ENCODE measurements at regions not wholly inside any gene's neighbourhood (a gene's known extent, or its start where the extent isn't known, plus 50 kb on each side); places are given as distances from the start of the nearest gene placed in this dataset.

GRCh38 chr9:26742828-26743476 lies 149.7 kb downstream of the CAAP1 start:
- no peak for DNase-seq (ENCODE audit: low read depth)

- no peak for DNase-seq (ENCODE audit: low read depth)
Observed at GRCh38 chr9:26735160-26735559, 157.4 kb downstream of the CAAP1 start.

DNA sequence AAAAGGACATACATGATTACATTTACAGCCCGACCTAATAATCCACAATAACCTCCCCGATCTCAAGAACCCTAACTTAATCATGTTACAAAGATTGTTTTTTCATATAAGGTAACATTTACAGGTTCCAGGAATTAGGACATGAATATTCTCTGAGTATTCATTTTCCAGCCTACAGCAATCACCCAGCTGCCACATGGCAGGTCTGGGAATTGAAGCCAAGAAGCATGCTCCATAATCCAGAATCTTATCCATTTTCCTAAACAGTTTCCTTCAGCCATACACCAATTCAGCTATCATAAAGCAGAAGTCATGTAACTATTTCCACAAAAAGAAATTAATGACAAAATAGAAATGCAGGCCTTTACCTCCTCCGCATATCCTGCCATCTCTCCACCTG lies 163.4 kb downstream of the CAAP1 start:
- no peak for DNase-seq (ENCODE audit: low read depth)

DNA sequence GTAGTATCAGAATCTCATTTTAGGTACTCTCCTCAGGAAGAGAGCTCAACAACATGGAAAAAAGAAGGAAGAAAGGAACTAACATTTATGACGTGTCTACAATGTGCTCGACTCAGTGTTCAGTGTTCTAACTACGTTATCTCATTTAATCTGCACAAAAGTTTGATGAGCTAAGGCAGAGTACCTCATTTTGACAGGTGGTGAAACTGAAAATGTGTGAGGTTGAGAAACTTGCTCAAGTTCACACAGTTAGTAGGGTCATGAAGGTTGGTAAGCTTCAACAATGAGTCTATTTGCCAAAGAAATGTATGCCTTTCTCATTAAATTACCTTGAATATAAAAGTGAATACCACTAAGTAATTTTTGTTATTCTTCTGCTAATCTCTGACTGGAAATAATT lies 165.1 kb downstream of the CAAP1 start:
- no peak for DNase-seq (ENCODE audit: low read depth)

DNA sequence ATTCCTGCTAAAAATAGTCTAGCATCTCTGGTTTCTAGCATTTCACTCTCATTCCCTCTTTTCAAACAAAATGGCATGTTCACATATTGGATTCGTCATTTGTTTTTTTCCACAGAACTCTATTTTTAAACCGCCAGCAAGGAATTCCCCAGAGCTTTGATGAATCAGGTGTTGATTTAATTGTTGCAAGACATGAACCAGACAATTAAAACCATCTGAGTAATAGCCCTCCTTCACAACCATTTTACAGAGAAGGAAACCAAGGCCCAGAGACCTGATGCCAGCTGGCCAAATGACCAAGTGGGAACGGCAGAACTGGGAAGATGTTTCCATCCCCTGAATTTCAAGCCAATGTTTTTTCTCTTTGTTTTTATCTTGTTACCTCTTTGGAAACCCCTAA lies 167.0 kb downstream of the CAAP1 start:
- no peak for DNase-seq (ENCODE audit: low read depth)

- DNase-seq (ENCODE audit: low read depth): peak; percentile 21
Observed at GRCh38 chr9:26723486-26723885, 169.1 kb downstream of the CAAP1 start.

DNA sequence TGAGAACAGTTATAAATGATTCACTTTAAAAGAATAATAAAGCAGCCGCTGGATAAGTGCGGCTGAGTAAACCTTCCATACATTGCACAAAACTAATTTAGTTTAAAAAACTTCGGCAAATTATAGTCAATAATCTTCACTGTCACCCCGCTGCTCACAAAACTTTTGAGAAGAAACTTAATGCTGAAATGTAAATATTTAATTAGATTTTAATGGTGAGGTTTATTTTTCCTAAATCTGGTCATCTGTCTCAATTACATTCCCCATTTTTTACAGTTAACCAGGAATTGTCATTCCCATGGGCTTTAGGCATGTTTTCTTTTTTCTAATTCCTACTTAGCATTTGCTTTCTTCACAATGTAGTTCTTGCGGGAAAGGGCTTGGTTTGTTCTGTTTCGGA lies 169.8 kb downstream of the CAAP1 start:
- DNase-seq (ENCODE audit: low read depth): no peak

GRCh38 chr9:26710008-26710407 lies 182.6 kb downstream of the CAAP1 start:
- DNase-seq (ENCODE audit: low read depth): no peak

- no peak for DNase-seq (ENCODE audit: low read depth)
Observed at GRCh38 chr9:26706223-26706622, 186.4 kb downstream of the CAAP1 start.

DNA sequence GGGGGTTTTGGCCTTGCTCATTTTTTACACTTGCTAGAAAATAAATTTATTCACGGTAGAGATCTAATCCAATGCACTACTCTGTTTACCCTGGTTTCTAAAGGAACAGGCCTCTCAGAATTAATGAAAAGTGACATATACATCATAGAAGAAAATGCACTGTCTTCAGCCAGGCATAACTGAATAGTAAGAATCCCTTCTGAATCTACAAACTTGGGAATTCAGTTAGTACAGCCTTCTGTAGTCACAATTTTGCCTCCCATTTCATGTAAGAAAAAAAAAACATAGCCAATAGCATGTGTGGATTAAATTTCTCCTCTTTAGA lies 197.3 kb downstream of the CAAP1 start:
- DNase-seq (ENCODE audit: low read depth): no peak

- DNase-seq (ENCODE audit: low read depth): no peak
Observed at GRCh38 chr9:26694381-26695297, 198.0 kb downstream of the CAAP1 start.

GRCh38 chr9:26689041-26689440 lies 203.6 kb downstream of the CAAP1 start:
- DNase-seq (ENCODE audit: low read depth): no peak

- no peak for DNase-seq (ENCODE audit: low read depth)
Observed at GRCh38 chr9:26687421-26687820, 205.2 kb downstream of the CAAP1 start.

DNA sequence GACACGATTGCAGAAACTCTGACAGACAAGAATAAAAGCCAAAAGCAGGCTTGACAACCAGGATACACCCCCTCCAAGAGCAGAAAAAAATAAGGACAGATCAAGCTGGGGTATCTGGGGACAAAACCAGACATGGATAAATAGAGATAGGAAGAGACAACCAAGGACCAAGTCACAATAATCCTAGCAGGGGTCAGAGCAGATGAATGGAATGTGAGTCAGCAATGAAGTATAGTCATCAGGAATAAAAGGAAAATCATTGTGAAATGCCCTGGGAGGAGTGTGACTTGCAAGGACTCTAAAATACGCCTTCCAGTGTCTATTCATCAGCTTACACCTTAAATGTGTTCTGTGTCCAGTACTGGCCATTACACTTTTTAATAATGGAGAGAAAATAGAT lies 206.8 kb downstream of the CAAP1 start:
- no peak for DNase-seq (ENCODE audit: low read depth)

DNA sequence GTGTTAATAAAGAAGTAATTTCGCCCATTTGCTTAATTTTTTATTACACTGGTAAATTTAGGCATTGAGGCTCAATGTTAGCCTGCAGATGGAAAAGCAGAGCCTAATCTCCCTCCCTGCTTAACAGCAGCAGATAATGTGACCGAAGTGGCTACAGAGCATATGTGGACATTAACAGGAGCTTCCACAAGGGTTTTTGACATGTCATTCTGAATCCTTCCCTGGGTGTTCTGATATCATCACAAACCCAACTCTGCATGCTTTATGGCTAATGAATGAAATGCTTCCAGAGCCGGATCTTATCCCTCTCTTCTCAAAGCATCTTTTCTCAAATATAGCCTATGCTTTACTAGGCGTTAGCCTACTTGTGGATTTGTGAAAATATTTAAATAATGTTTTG lies 208.6 kb downstream of the CAAP1 start:
- no peak for DNase-seq (ENCODE audit: low read depth)

DNA sequence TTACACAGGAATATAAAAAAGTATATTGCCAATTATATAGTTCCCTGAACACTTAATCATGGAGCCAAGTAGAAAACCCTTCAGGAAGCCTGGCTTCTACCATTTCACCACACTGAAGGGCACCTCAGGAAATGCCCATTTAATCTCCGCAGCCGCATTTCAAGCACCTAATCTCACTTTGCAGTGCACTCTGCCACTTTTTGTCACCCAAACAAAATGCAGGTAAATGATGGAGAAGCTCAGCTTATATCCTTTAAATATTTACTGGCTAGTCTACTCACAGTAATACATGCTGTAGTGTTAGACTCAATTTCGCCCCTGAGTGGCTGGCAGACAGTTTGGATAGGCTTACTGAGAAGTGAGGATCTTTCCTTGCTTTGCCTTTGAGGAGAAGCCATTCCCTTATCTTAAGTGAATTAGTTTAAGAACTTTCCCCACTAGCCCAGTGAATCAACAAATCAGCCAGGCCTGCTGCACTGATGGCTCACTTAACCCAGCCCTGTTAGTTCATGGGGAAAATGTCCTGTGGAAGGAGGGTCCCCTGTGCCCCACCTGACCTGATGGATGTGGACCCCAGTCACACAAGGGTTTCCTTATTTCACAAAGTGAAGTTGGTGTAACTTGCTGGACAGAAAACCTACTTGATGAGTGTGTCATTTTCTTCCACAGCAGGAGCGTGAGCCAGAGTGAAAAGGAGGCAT lies 209.7 kb downstream of the CAAP1 start:
- DNase-seq (ENCODE audit: low read depth): no peak

GRCh38 chr9:26682041-26682440 lies 210.6 kb downstream of the CAAP1 start:
- no peak for DNase-seq (ENCODE audit: low read depth)

- no peak for DNase-seq (ENCODE audit: low read depth)
Observed at GRCh38 chr9:26677965-26678706, 214.5 kb downstream of the CAAP1 start.

DNA sequence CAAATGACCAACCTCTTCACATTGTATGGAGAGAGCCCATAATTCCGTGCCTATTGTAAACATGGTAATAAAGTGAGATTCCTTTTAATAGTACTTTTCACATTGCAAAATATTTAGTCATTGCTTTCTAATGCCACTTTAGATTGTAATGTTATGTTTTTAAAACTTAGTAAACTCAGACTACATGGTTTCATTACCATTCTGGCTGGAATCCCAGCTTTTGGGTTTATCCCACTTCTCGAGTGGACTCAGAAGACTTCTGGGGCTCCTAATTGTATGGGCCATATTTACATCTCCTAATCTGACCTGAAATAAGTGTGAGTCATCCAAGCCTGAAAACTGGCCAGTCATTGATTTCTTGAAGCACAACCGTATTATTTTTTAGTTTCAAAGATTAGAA lies 217.6 kb downstream of the CAAP1 start:
- no peak for DNase-seq (ENCODE audit: low read depth)

GRCh38 chr9:26673261-26673660 lies 219.3 kb downstream of the CAAP1 start:
- no peak for DNase-seq (ENCODE audit: low read depth)

DNA sequence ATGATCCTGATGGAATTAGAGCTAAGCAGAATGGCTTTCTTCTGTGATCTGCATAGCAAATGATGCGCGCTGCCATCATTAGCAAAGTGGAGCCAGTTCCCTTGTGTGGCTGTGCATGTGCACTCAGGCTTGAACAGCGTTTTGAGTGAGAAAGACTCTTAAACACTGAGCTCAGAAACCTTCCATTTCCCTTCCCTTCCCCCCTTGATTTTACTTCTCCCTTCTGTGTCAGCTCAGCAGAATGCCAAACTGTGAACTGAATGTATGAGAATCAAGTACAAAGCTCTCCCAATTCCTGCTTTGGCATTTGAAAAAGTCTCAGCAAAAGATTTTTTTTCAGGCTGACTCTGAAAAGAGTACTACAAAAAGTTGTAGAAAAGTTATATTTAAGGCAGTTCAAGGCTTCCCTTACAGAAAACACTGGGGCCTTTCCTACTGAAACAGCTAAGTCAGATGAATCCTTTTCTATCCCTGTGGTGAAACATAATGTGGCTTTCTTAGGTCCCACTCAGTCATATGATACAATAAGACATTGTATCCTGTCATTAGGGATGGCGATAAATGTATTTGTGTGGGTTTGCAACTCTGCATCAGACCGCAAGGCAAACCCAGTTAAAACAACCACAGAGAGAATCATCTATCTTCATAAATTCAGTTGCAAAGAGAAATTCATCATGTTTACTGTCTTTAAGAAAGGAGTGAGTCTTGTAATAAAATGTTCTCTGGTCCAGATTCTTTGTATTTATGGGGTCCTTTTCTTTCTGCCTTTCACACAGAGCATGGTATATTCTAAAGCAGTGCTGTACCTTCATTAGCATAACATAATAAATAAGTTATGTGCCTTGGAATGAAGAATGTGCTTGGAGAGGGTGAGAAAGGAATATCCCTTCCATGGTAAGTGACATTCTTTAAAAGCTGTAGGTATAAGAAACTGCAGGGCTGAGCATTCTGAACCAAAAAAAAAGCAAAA lies 222.6 kb downstream of the CAAP1 start:
- no peak for DNase-seq (ENCODE audit: low read depth)

All from activated T-cell treated with anti-CD3 and anti-CD28 coated beads for 48 hours (primary cell).